ENCODE measurements at regions not wholly inside any gene's neighbourhood (a gene's known extent, or its start where the extent isn't known, plus 50 kb on each side); places are given as distances from the start of the nearest gene placed in this dataset.

GRCh38 chr17:77815127-77815905, 143.2 kb upstream of the TNRC6C start:
- no peak for TF ChIP-seq HDAC2 (IDR thresholded peaks at IDR 0.05)
- TF ChIP-seq CTCF (IDR thresholded peaks at IDR 0.05 in 2 of 3, conservative IDR thresholded peaks at IDR 0.05 in 1 of 3; ENCODE audit: insufficient read depth in 2 of 3, low read depth in 1 of 3, low read length in 3 of 3) = no peak
- TF ChIP-seq GATAD2A (IDR thresholded peaks at IDR 0.05) = no peak
- no peak for TF ChIP-seq FOSL1 (tag; conservative IDR thresholded peaks at IDR 0.05)
- TF ChIP-seq SMAD3 (CRISPR knock-in tag; conservative IDR thresholded peaks at IDR 0.05) = no peak
